IPS-18a (cell line): ENCODE measurements at regions not wholly inside any gene's neighbourhood (a gene's known extent, or its start where the extent isn't known, plus 50 kb on each side); places are given as distances from the start of the nearest gene placed in this dataset.

Experiments
- H3K27ac ChIP-seq: one replicate; pipeline ENCODE4 v1.5.1; 2013; ENCODE audit warnings: low read length
- H3K27me3 ChIP-seq: one replicate; pipeline ENCODE4 v1.6.1; 2013; ENCODE audit warnings: mild to moderate bottlenecking, low read length; ENCODE audit not compliant: control insufficient read depth, insufficient read depth
- H3K36me3 ChIP-seq: one replicate; pipeline ENCODE4 v1.6.1; 2013; ENCODE audit warnings: low read depth, low read length; ENCODE audit not compliant: control insufficient read depth
- H3K4me1 ChIP-seq: one replicate; pipeline ENCODE4 v1.6.1; 2013; ENCODE audit warnings: low read depth, low read length; ENCODE audit not compliant: control insufficient read depth
- H3K4me3 ChIP-seq: one replicate; pipeline ENCODE4 v1.5.1; 2013; ENCODE audit warnings: low read length
- H3K9ac ChIP-seq: one replicate; pipeline ENCODE4 v1.6.1; 2013; ENCODE audit warnings: mild to moderate bottlenecking, low read length, moderate library complexity
- H3K9me3 ChIP-seq: one replicate; pipeline ENCODE4 v1.6.1; 2013; ENCODE audit warnings: low read depth, low read length; ENCODE audit not compliant: control insufficient read depth

DNA sequence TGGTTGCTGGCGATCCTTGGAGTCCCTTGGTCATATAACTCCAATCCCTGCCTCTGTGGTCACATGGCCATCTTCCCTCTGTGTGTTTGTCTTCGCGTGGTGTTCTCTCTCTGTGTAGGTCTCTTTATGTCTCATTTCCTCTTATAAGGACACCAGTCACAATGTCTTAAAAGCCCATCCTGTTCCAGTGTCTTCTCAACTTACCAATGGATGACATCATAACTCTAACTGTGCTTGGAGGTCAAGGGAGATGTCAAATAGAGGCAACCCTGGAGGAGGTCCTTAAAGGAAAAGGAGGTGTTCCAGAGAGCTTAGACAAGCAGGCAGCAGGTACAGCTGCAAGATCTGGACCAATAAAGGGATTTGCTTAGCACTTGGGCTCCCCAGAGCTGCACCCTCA lies 143.0 kb downstream of the BUB3 start:
- H3K4me1 ChIP-seq = peaks cover 4% of the 10 kb centered on the region
- H3K9me3 ChIP-seq = no peaks in the 10 kb centered on the region
- H3K27me3 ChIP-seq = no peaks in the 10 kb centered on the region
- no peak overlapping the region for H3K9ac ChIP-seq
- no peak overlapping the region for H3K27ac ChIP-seq
- H3K36me3 ChIP-seq = no peaks in the 10 kb centered on the region
- no peak overlapping the region for H3K4me3 ChIP-seq

DNA sequence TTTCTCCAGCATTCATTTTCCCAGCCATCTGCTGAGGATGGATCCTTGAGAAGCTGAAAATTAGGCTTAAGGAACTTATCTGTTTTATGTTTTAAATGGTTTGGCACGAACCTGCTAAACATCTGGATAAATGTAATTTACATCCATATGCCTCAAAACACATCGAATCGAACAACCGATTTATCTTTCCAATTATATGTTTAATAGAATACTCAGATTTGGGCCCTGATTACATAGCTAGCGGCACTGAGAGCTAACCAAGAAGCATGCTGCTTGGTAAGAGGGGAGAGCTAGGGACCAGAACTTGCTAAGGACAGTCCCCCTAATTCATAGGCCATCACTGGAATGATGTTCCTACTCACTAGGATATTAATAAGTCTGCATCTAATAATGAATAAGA lies 144.4 kb downstream of the BUB3 start:
- Histone ChIP-seq H3K4me1 (peaks cover 4% of the 10 kb centered on the region), H3K36me3 (no peaks in the 10 kb centered on the region), H3K9ac (no peak overlapping the region), H3K4me3 (no peak overlapping the region), H3K27ac (no peak overlapping the region), H3K27me3 (no peaks in the 10 kb centered on the region), H3K9me3 (no peaks in the 10 kb centered on the region)

DNA sequence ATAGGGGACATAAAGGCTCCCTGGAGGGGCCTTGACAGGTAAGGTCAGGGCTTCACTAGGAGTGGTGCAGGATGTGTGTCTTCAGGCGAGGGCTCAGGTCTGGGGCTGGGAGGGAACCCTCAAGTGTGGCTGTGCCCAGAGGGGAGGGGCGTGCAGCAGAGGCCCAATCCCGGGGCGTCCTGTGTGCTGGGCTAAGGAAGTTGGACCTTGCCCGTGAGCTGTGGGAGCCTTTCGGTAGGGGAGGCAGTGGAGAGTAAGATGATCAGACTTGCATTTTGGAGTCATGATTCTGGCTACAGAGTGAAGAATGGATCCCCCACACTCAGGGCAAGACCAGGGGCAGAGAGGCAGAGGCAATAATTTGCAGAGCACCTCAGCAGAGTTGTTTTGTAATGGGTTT lies 145.4 kb downstream of the BUB3 start:
- Histone ChIP-seq H3K36me3 (no peaks in the 10 kb centered on the region), H3K4me3 (no peak overlapping the region), H3K27me3 (no peaks in the 10 kb centered on the region), H3K9me3 (no peaks in the 10 kb centered on the region), H3K27ac (no peak overlapping the region), H3K9ac (no peak overlapping the region), H3K4me1 (peaks cover 4% of the 10 kb centered on the region)

DNA sequence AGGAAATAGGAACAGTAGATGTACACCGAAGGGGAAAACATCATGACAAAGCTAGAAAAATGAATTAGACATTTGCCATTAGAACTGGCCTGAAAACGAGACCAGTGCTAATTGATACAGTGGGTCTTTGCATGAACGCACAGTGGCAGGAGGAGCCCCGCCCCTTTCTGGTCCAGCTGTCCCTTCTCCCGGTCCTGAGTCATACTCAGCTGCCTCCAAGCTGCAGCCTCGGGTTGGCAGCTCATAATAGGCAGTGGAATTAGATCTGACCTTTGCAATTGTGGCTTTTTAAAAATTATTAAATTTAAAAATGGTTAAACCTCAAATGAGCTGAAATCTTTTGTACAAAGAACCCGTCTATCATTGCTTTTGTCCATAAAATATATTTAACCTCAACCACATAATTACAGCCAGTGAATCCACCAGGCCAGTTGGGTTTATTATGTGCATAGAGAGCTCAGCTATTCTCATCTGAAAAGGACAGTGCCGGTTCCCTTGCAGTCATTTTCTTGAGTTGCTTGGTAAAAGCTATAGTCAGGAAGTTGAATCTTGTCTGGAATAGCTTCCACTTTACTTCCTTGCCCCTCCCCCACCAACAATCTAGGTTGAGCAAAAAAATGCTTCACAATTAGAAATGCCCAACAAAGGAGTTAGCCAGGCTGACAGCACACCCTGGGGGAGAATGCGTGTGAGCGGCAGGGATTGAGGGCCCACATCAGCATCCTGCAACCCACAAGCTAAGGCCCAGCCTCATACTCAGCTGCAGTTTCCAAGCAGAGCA lies 147.1 kb downstream of the BUB3 start:
- Histone ChIP-seq H3K4me1 (peaks cover 4% of the 10 kb centered on the region), H3K9me3 (no peaks in the 10 kb centered on the region), H3K27ac (no peak overlapping the region), H3K36me3 (no peaks in the 10 kb centered on the region), H3K4me3 (no peak overlapping the region), H3K9ac (no peak overlapping the region), H3K27me3 (no peaks in the 10 kb centered on the region)

DNA sequence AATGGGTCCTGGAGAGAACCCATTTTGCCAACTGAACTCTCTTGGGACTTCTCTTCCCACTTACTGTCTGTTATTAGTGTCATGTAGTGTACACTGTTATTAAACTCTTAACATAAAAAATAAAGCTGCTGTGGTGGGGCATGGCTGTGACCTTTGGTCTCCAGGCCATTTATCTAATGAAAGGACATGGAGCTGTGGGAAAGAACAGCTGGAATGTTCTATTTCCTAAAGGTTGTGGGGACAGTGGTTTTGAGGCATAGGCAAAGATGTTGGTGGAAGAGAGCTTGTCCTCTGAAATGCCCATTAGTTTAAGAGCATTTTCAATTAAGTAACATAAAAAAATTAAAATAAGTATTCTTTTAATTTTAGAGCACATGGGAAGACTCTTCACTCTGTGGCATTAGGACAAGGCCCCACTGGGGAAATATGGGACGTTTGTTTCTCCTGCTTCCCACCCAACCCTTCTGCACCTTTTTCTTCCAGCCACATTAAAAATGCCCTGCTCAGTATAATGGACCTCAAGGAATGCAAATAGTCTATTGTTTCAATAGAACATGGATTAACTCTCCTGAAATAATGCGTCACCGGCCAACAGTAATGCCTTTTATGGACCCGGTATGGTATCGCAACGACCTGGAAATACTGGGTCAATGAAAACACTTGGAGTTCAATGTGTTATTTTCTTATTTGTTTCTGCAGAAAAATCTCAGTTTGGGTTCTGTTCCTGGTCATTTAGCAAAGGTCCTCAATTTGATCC lies 149.6 kb downstream of the BUB3 start:
- no peaks in the 10 kb centered on the region for H3K36me3 ChIP-seq
- H3K27me3 ChIP-seq = no peaks in the 10 kb centered on the region
- peaks cover 4% of the 10 kb centered on the region for H3K4me1 ChIP-seq
- H3K9me3 ChIP-seq = no peaks in the 10 kb centered on the region
- H3K4me3 ChIP-seq = no peak overlapping the region
- no peak overlapping the region for H3K27ac ChIP-seq
- no peak overlapping the region for H3K9ac ChIP-seq

GRCh38 chr10:123305671-123306070 lies 151.5 kb downstream of the BUB3 start:
- no peaks in the 10 kb centered on the region for H3K36me3 ChIP-seq

GRCh38 chr10:123306290-123306689 lies 152.1 kb downstream of the BUB3 start:
- Histone ChIP-seq H3K4me1 (peaks cover 4% of the 10 kb centered on the region), H3K36me3 (no peaks in the 10 kb centered on the region), H3K4me3 (no peak overlapping the region), H3K9me3 (no peaks in the 10 kb centered on the region), H3K27ac (no peak overlapping the region), H3K27me3 (no peaks in the 10 kb centered on the region), H3K9ac (no peak overlapping the region)

More at GRCh38 chr10:123305671-123306070, 151.5 kb downstream of the BUB3 start:
- H3K27me3 ChIP-seq = no peaks in the 10 kb centered on the region
- no peak overlapping the region for H3K9ac ChIP-seq
- no peak overlapping the region for H3K4me3 ChIP-seq
- no peak overlapping the region for H3K27ac ChIP-seq
- no peaks in the 10 kb centered on the region for H3K9me3 ChIP-seq
- H3K4me1 ChIP-seq = peaks cover 4% of the 10 kb centered on the region

- no peaks in the 10 kb centered on the region for H3K27me3 ChIP-seq
- H3K9ac ChIP-seq = no peak overlapping the region
- no peak overlapping the region for H3K27ac ChIP-seq
- no peak overlapping the region for H3K4me3 ChIP-seq
- H3K9me3 ChIP-seq = no peaks in the 10 kb centered on the region
- no peaks in the 10 kb centered on the region for H3K36me3 ChIP-seq
- H3K4me1 ChIP-seq = no peaks in the 10 kb centered on the region
Measured at GRCh38 chr10:123309731-123310130, 155.5 kb downstream of the BUB3 start.

- H3K27me3 ChIP-seq = no peaks in the 10 kb centered on the region
- no peaks in the 10 kb centered on the region for H3K36me3 ChIP-seq
- no peak overlapping the region for H3K9ac ChIP-seq
- H3K4me3 ChIP-seq = no peak overlapping the region
- no peaks in the 10 kb centered on the region for H3K9me3 ChIP-seq
- no peaks in the 10 kb centered on the region for H3K4me1 ChIP-seq
- H3K27ac ChIP-seq = no peak overlapping the region
Measured at GRCh38 chr10:123316776-123317175, 162.6 kb downstream of the BUB3 start.

DNA sequence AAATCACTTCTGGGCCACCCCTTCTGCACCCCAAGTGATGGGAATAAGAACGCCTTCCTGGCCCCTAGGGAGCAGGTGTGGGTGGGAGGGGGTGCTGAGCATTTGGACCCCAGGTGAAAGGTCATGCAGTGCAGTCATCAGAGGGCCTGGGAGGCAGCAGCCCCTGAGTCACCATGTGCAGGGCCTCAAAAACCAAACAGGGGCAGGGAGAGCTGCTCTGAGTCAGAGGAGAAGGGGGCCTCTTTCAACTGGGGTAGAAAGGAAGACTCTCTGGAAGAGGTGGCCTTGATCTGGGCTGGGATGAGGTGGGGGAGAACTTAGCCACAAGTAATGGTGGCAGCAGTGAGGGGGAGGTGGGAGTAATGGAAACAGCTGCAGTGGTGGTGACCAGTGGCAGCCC lies 164.3 kb downstream of the BUB3 start:
- Histone ChIP-seq H3K4me3 (no peak overlapping the region), H3K36me3 (no peaks in the 10 kb centered on the region), H3K27me3 (no peaks in the 10 kb centered on the region), H3K27ac (no peak overlapping the region), H3K9me3 (no peaks in the 10 kb centered on the region), H3K9ac (no peak overlapping the region), H3K4me1 (no peaks in the 10 kb centered on the region)

DNA sequence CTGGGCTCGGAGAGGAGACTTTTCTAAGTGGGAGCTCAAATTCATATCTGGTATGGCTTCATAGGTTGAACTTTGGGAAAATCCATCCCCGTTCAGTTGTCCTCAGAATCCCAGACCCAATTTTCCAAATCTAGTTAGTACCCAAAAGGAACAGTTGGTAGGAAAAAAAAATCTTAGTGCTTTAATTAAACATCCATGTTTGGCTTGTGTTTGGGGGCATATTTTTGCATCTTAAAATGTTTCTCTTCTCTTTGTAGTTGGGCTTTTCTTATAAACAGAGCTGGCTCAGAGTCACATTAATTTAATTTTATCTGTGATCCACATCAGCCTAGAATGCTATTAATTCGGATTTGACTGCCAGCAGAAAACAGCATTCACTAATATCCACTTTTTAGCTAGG lies 165.9 kb downstream of the BUB3 start:
- H3K27me3 ChIP-seq = no peaks in the 10 kb centered on the region
- H3K4me3 ChIP-seq = no peak overlapping the region
- no peaks in the 10 kb centered on the region for H3K9me3 ChIP-seq
- no peak overlapping the region for H3K9ac ChIP-seq
- no peaks in the 10 kb centered on the region for H3K36me3 ChIP-seq
- H3K4me1 ChIP-seq = no peaks in the 10 kb centered on the region
- H3K27ac ChIP-seq = no peak overlapping the region

DNA sequence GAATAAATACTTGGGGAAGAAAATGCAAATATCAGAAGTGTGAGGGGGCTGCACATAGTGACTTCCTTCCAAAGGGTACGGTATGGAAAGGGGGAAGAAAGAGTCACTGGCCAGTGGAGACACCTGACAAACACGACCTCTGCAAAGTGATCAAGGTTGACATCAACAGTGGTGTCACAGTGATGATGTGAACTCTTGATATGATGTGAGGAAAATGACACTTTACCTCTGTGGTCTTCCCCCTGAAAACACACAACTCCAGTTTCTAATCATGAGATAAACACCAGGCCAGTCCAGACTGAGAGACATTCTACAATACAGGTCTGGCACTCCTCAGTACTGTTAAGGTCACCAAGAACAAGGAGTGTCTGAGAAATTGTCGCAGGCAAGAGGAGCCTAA lies 169.7 kb downstream of the BUB3 start:
- Histone ChIP-seq H3K4me1 (no peaks in the 10 kb centered on the region), H3K9me3 (no peaks in the 10 kb centered on the region), H3K27ac (no peak overlapping the region), H3K27me3 (no peaks in the 10 kb centered on the region), H3K4me3 (no peak overlapping the region), H3K9ac (no peak overlapping the region), H3K36me3 (no peaks in the 10 kb centered on the region)
